HG03342 (cell line): ENCODE measurements at regions not wholly inside any gene's neighbourhood (a gene's known extent, or its start where the extent isn't known, plus 50 kb on each side); places are given as distances from the start of the nearest gene placed in this dataset.

ENCODE experiments used
- ATAC-seq: cut with Tn5 transposase; IDR thresholded peaks from one replicate; pipeline ENCODE4 v1.9.1; 2021; ENCODE audit warnings: mild to moderate bottlenecking, moderate library complexity; ENCODE audit not compliant: unreplicated experiment

DNA sequence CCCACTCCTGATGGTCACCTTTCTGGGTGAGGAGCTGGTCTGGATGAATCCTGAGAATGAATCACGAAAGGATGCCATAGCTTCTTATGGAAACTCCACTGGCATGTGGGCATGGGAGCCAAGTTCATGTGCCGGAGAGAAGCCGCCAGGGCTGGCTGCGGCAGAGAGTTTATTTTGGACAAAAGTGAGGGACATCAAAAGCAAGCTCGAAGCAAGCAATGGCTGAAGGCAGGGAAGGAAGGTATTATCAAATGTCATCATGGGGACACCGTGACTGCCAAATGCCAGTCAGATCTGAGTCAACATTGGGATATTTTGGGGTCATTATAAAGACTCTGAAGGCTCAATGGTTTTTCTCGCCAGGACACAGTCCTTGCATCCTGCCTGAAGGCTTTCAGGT lies 249.1 kb downstream of the QKI start:
- no peak for ATAC-seq

DNA sequence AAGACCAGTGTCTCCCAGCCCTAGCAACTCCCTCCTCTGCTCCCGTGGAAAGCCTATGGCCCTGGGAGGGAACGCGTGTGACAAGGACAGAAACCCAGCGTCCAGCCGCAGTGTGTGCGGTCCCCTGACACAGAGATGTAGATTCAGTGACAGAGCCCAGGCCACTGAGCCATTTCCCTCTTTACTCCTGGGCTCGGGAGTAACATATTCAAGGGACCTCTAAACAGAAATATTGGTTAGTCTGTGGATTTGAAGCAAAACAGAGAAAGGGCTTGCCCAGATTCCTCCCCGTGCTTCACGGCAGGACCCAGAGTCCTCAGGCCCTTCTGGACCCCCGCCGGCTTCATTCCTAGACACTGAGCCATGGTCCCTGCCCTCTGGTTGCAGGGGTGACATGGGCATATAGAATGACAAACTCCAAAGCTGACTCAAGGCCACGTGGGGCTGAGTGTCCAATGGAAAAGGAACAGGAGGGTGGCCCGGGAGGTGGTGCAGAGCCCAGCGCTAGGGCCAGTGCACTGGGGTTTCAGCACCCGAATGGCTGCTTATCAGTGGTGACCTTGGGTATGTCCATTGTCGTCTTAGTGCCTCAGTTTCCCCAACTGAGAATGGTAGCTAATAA lies 248.2 kb downstream of the QKI start:
- no peak for ATAC-seq

- ATAC-seq, result peak; percentile 93
These were observed 246.8 kb downstream of the QKI start for GRCh38 chr6:163661272-163661671.

DNA sequence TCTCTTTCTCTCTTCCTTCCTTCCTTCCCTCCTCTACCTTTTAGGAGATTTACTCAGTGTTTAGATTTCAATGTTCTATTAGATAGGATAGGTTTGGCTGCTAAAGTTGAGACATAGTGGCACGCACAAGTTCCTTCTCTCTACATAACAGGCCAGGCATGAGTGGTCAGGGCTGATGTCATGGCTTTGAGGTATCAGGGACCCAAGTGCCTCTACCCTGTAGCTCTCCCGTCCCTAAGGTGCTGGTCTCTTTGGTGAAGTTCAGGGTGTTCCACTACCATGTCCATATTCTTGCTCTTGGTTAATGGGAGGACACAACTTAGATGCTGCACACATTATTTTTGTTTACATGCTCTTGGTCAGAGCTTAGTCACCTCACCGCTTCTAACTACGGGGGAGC lies 245.3 kb downstream of the QKI start:
- no peak for ATAC-seq

DNA sequence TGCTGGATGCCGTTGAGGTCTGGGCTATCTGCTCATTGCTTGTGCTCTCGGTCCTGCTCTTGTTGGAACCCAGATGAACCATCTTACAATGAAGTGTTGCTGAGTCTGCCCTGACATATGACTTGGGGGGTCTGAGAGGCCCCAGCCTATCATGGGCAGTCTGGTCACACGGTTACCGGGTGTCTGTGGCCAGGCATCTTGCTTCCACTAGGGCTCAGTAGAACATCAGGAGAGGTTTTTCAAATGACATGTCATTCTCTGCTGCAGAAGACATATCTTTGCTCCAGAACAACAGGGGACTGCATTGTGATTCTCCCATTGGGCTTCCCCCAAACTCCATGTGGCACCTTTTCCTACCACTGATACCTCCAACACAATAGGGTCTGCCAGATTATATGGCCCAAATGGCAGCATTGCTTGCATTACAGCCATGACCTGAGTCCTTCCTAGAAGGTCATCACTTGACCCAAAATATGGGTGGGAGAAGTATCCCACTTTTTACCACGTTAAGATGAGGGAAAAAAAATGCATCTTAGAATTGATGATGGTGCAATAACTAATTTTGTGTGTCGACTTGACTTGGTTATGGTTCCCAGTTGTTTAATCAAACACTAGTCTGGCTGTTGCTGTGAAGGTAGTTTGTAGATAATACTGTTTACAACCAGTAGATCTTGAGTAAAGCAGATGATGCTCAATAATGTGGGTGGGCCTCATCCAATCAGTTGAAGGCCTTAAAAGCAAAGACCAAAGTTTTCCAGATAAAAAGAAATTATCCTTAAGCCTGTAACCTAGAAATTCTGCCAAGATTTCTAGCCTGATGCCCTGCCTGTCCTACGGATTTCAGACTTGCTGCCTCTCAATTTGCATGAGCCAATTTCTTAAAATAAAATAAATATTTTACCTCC lies 241.0 kb downstream of the QKI start:
- ATAC-seq, result peak; percentile 55

- no peak for ATAC-seq
These were observed 237.6 kb downstream of the QKI start for GRCh38 chr6:163651915-163652668.

GRCh38 chr6:163651426-163651825 lies 236.9 kb downstream of the QKI start:
- ATAC-seq, result no peak

DNA sequence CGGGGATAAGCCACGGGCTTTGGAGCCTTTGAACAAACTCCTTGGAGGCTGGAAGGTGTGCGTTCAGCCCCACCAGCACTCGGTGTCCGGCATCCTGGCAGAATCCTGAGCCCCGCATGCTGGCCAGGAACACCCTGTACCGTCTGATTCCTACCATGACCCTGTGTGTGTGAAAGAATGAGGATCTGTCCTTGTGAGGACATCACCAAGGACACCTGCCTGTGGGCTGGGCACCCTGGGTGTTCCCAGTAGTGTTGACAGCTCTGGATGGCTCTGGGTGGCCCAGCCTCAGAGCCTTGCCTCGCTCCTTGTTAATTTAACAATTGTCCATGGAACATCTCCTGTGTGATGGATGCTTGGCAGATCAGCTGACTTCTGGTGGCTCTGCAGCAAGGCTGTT lies 234.3 kb downstream of the QKI start:
- no peak for ATAC-seq

GRCh38 chr6:163647624-163648023 lies 233.1 kb downstream of the QKI start:
- no peak for ATAC-seq

DNA sequence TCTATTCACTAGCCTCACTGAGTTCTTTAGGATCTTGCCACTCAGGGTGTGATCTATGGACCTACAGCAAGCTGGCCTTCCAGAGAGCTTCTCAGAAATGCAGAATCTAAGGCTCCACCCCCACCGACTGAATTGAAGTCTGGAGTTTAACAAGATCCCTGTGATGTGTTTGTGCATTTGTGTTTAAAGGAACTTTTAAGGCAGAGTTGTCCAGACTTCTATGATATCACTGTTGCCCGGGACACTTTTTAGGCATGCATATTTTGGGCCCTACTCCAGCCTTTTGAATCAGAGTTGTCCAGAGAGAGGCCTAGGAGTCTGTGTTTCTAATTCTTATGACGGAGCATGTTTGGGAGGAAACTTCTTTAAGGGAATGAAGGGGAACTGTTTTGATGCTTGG lies 232.3 kb downstream of the QKI start:
- no peak for ATAC-seq

DNA sequence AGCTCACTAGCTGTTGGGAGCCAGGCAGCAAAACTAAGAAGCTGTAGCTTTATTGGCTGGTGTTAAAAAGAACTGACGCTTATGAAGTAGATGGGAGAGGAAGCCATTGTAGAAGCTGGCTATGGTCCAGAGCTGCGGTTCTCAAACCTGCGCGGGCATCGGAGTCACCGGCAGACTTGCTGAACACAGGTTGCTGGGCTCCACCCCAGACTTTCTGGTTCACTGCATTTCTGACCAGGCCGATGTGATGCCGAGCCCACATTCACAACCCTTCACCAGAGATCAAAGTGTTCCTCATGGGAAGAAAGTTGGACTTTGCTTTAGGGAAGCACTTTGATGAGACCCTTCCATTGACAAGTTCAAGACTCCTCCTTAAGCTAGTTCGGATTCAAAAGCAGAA lies 231.6 kb downstream of the QKI start:
- ATAC-seq, result no peak

GRCh38 chr6:163645560-163645959 lies 231.0 kb downstream of the QKI start:
- ATAC-seq, result no peak

DNA sequence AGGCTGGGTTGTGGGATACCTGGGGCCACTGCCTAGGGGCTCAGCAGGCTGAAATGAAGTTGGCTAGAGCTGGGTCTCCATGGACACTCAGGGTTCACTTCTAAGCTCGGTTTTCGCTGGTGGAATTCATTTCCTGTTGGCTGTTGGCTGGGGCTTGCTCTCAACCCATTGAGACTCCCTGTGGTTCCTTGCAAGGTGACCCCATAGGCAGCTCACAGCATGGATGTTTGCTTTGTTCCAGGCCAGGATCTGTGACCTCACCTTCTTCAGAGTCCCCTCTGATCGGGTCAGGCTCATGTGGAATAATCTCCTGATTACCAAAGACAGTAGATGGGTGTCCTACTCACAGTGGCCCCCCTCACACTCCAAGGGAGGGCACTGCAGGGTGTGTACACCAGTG lies 229.3 kb downstream of the QKI start:
- no peak for ATAC-seq

DNA sequence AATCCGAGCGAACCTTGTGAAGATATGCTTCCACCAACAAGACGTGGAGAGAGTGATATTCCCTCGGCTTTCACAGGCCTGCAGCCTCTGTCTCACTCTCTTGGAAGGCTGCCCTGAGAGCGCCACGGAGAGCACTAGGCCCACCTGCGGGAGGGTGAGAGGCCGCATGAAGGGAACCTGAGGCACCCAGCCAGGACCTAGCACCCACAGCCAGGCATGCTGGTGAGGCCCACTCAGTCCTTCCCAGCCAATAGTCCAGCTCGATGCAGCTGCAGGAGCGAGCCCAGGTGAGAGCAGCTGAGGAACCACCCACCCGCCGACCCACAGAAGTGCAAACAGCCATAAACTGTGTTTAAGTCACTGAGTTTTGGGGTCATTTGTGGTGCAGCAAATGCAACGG lies 227.2 kb downstream of the QKI start:
- no peak for ATAC-seq

- ATAC-seq, result no peak
These were observed 226.1 kb downstream of the QKI start for GRCh38 chr6:163640641-163641040.

DNA sequence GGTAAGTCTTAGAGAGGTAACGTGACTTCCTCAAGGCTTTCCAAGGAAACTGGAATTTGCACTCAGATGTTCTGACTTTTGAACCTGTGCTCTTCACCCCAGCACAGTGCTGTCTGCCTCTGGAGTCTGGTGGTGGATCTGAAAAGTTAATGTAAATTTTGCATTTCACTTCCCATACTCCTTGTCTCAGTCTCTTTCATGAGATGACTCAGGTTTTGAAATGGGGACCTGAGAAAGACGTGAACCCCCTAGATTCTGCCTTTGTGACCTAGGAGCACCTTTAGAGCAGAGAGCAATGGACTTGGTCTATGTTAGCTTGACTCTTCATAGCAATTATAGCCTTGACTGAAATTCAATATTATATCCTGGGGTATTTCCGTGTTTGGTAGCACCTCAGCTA lies 223.0 kb downstream of the QKI start:
- ATAC-seq, result peak; percentile 91

GRCh38 chr6:163635731-163636364 lies 221.3 kb downstream of the QKI start:
- no peak for ATAC-seq

- ATAC-seq, result no peak
These were observed 220.8 kb downstream of the QKI start for GRCh38 chr6:163635315-163635714.

- ATAC-seq, result no peak
These were observed 220.0 kb downstream of the QKI start for GRCh38 chr6:163634211-163635171.

DNA sequence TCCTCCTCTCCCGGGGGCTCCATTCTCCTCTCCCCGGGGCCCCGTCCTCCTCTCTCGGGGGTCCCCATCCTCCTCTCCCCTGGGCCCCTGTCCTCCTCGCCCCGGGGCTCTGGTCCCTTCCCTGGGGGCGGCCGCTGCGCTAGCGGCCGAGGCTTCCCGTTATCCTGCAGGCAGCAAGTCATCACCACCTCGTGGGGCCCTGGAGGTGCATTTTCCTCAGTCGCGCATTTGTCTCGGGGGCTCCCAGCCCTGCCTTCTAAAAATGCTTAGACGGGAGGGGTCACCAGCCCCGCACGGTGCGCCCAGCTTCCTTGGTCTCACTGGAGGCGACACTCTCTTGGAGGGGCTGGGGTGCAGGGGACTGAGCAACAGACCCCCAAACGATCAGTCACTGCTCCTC lies 216.5 kb downstream of the QKI start:
- no peak for ATAC-seq
